Non-pigmented ciliary epithelial cell (primary cell): ENCODE measurements at regions not wholly inside any gene's neighbourhood (a gene's known extent, or its start where the extent isn't known, plus 50 kb on each side); places are given as distances from the start of the nearest gene placed in this dataset.
"Not testable (repeated sequence)": the region's sequence is repeated elsewhere in the genome, so short reads cannot be mapped to it uniquely, and the experiment has no call there.

Source experiments
- DNase-seq: peaks from one replicate; pipeline ENCODE4 v3.0.0-alpha.2; 2010; ENCODE audit warnings: low read depth

GRCh38 chr1:73065339-73066041, 783.2 kb upstream of the NEGR1 start:
- no peak for DNase-seq

- DNase-seq = no peak
Observed at GRCh38 chr1:73056826-73057225, 774.5 kb upstream of the NEGR1 start.

GRCh38 chr1:73044241-73045036, 762.1 kb upstream of the NEGR1 start:
- no peak for DNase-seq

DNA sequence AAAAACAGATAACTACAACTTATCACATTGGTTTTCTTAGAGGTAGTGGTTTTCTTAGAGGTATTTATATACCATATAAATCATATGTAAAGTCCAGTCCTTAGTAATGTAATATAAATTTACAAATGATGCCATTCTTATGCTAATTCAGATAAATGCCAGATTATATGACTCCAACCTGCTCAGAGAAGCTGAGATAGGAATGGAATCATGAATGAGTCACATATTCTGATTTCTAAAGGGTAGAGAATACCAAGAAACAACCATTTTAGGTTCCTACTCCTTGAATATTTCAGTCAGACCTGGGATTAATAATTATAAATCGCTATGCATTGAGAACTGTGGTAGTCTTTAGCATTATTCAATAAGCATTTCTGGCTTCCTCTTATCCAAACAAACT, 760.1 kb upstream of the NEGR1 start:
- no peak for DNase-seq

GRCh38 chr1:73040811-73041210, 758.5 kb upstream of the NEGR1 start:
- DNase-seq = no peak

DNA sequence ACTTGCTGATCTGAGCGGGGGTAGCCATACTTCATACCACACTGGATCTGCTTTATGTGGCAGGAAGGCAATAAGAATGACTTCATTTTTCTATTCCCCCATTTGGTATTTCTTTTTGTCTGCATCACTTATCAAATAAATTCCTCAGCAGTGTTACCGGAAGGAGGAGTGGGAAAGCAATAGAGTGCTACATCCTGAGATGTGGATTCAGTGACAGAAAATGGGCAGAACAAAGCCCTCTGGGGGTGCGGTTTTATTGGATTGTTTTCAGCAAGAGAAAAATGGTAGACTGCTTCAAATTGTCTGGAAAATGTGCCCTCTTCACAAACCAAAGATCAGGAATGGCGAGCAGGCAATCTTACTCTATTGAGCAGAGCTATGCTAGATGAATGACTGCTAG, 751.9 kb upstream of the NEGR1 start:
- DNase-seq = no peak

DNA sequence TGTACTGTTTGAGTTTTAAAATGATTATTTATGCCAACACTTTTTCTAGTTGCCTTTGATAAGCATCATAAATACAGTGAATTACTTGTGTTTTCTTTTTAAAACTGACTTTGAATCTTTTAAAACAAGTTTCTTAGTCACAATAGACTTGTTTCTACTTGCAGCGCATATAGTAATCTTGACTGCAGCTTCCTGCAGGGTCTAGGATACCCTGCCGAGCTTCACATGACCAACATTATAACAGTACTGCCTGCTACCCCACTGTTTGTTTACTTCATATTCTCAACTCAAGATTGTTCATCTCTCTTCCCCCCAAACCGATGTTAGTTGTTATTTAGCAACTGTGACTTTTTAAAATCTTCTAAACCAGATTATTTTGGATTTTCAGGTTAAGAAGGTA, 751.3 kb upstream of the NEGR1 start:
- DNase-seq = no peak

- DNase-seq = no peak
Observed at GRCh38 chr1:73029571-73029970, 747.2 kb upstream of the NEGR1 start.

GRCh38 chr1:73026114-73026513, 743.8 kb upstream of the NEGR1 start:
- no peak for DNase-seq

- DNase-seq = no peak
Observed at GRCh38 chr1:73009938-73010337, 727.6 kb upstream of the NEGR1 start.

GRCh38 chr1:73009311-73009710, 727.0 kb upstream of the NEGR1 start:
- no peak for DNase-seq

GRCh38 chr1:72997624-72998023, 715.3 kb upstream of the NEGR1 start:
- no peak for DNase-seq

- DNase-seq = no peak
Observed at GRCh38 chr1:72997041-72997440, 714.7 kb upstream of the NEGR1 start.

DNA sequence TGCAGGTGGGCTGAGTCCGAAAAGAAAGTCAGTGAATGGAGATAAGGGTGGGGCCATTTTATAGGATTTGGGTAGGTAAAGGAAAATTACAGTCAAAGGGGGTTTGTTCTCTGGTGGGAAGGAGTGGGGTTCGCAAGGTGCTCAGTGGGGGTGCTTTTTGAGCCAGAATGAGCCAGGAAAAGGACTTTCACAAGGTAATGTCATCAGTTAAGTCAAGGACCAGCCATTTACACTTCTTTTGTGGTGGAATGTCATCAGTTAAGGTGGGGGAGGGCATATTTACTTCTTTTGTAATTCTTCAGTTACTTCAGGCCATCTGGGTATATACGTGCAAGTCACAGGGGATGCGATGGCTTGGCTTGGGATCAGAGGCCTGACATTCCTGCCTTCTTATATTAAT, 705.5 kb upstream of the NEGR1 start:
- DNase-seq = not testable (repeated sequence)

- DNase-seq = no peak
Observed at GRCh38 chr1:72986591-72987290, 704.4 kb upstream of the NEGR1 start.

DNA sequence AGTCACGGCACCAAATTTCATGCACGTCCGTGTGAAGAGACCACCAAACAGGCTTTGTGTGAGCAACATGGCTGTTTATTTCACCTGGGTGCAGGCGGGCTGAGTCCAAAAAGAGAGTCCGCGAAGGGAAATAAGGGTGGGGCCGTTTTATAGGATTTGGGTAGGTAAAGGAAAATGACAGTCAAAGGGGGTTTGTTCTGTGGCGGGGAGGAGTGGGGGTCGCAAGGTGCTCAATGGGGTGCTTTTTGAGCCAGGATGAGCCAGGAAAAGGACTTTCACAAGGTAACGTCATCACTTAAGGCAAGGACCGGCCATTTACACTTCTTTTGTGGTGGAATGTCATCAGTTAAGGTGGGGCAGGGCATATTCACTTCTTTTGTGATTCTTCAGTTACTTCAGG, 702.7 kb upstream of the NEGR1 start:
- not testable (repeated sequence) for DNase-seq

DNA sequence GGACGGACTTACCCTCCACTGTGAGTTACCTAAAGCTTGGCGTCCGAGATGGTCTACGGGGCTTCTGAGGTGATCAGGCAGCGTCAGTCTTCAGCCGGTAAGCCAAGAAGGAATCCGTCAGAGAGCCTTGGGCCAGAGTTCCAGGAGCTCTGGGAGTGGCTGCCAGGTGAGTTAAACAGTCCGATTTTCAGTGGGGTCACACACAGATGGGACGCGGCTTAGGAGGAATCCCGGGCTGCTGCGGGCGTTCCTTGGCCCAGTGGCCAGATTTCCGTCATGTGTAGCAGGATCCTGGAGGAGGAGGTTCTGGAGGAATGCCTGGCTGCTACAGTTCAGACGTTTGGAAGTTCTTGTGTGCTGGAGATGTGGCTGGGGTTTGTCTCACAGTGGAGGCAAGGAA, 700.7 kb upstream of the NEGR1 start:
- DNase-seq = not testable (repeated sequence)

DNA sequence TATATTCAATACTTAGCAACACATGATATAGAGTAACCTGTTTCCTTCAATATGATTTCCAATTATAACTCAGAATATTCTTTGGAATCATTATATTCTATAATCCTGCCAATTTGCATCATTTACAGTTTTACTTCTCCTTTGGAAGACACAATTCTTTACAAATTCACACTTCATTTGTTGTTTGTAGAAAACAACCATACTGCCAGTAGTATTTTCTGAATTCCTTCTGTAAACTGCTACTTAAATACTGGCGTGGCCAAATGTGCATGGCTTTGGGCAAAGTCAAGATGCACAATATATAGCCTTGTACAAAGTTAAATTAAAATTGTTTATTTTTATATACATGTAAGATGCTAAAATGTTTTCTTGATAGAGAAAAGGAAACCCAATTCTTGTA, 687.1 kb upstream of the NEGR1 start:
- no peak for DNase-seq

DNA sequence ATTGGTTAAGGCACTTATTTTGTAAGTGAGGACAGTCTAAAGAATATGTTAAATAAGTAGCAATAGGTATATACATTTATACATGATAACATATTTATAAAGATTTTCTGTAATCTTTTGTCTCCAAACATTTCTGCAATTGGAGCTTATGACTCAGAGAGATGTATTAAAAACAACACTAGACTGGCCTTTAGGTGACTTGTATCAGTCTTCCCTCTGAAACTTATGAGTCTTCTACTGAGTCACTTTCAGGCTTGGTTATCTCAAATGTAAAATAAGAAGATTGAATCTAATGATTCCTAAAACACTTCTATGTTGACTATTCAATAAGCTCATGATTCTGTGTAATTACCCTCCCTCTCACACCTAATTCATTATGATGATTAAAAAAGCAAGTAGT, 672.6 kb upstream of the NEGR1 start:
- peak; percentile 3 for DNase-seq

- not testable (repeated sequence) for DNase-seq
Observed at GRCh38 chr1:72950900-72951299, 668.6 kb upstream of the NEGR1 start.

- peak; percentile 15 for DNase-seq
Observed at GRCh38 chr1:72946903-72947499, 664.7 kb upstream of the NEGR1 start.

DNA sequence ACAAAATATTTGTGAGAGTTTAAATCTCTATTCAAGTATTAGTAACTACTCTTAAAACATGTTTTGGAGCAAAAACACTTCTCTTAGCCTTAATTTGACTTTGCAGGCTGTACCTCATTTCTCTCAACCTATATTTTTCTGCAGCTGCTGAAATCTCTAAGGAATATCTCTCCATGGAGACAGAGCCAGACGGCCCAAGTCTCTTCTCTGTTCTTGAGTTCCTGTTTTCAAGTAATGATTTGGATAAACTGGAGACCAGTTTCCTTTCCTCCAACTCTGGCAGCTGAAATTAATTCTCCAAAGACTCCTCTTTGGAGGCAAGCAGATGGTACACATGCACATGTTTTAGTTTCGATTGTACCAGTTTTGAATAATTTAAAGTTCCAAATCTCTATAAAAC, 659.7 kb upstream of the NEGR1 start:
- no peak for DNase-seq

- DNase-seq = no peak
Observed at GRCh38 chr1:72938408-72938807, 656.1 kb upstream of the NEGR1 start.
